ENCODE measurements at regions not wholly inside any gene's neighbourhood (a gene's known extent, or its start where the extent isn't known, plus 50 kb on each side); places are given as distances from the start of the nearest gene placed in this dataset.

DNA sequence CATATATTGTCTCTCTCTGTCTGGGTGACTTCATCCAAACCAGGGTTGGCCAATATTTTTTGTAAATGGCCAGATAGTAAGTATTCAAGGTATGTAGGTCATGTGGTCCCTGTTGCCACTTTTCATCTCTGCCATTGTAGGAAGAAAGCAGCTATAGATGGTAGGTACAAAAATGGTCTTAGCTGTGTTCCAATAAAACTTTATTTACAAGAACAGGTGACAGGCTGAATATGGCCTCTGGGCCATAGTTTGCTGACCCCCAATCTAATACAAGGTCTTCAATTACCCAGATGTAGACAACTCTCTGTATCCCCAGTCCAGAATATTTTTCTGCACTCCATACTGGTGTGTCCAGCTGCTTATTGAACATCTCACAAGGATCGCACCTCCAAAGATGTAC lies 166.2 kb upstream of the FZD8 start:
- intact Hi-C loops (cut with DNase I; ENCODE audit: low total_unique reads): no loop called here
- Histone ChIP-seq H3K4me3 (no peak overlapping the region), H3K27me3 (no peaks in the 10 kb centered on the region), H3K36me3 (ENCODE audit: low read depth, missing control alignments) (no peaks in the 10 kb centered on the region), H3K27ac (no peak overlapping the region), H3K9me3 (no peaks in the 10 kb centered on the region), H3K4me1 (no peaks in the 10 kb centered on the region)
- DNase-seq: no peak
- 92 to 100% methylated on average over 1 of the region's 1 CpG for WGBS, 2 donors
- no peak for TF ChIP-seq POLR2A (IDR thresholded peaks at IDR 0.05)
- TF ChIP-seq, protein P1, sequence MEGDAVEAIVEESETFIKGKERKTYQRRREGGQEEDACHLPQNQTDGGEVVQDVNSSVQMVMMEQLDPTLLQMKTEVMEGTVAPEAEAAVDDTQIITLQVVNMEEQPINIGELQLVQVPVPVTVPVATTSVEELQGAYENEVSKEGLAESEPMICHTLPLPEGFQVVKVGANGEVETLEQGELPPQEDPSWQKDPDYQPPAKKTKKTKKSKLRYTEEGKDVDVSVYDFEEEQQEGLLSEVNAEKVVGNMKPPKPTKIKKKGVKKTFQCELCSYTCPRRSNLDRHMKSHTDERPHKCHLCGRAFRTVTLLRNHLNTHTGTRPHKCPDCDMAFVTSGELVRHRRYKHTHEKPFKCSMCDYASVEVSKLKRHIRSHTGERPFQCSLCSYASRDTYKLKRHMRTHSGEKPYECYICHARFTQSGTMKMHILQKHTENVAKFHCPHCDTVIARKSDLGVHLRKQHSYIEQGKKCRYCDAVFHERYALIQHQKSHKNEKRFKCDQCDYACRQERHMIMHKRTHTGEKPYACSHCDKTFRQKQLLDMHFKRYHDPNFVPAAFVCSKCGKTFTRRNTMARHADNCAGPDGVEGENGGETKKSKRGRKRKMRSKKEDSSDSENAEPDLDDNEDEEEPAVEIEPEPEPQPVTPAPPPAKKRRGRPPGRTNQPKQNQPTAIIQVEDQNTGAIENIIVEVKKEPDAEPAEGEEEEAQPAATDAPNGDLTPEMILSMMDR (IDR thresholded peaks at IDR 0.05): no peak

DNA sequence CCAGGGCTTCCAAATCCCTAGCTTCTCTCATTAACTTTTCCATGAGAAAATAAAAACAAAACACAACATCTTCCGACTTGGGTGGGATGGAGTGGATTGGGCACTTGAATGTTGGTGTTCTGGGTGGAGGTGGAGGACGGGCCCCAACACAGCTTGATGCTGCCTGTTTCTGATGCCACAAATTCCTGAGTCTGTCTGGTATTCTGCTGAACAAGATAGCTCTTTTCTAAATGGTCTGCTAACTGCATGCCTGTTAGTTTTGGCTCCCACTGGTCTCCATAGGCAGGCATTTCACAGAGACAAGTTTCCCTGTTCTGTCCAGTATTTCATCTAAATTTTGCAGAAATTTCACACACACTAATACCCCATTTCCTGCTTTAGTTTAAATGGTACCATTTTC lies 160.9 kb upstream of the FZD8 start:
- intact Hi-C loops (cut with DNase I; ENCODE audit: low total_unique reads): no loop called here
- no peaks in the 10 kb centered on the region for H3K27me3 ChIP-seq
- DNase-seq: no peak
- whole genome bisulfite sequencing, 2 donors: 80 to 90% methylated on average over 2 of the region's 2 CpGs
- no peaks in the 10 kb centered on the region for H3K36me3 ChIP-seq (ENCODE audit: low read depth, missing control alignments)
- H3K4me1 ChIP-seq: no peaks in the 10 kb centered on the region
- H3K27ac ChIP-seq: no peak overlapping the region
- TF ChIP-seq POLR2A (IDR thresholded peaks at IDR 0.05): no peak
- TF ChIP-seq, protein P1 (IDR thresholded peaks at IDR 0.05): no peak
- no peaks in the 10 kb centered on the region for H3K9me3 ChIP-seq
- H3K4me3 ChIP-seq: no peak overlapping the region

DNA sequence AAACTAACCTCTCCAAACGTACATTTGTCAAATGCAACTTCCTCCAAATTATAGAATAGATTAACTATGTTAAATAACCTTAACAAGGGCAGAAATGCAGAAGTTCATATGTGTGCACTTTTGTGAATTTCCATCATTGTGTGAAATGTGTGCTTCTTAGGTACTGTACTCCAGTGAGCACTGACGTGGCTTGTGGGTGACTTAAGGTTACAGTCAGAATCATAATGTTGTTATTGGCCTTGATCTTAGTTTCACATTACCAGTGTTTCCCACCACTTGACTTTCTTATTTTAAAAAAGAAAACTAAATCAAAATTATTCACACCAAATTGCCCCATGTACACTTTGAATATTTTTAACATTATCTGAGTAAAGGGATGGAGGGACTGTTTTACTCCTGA lies 155.1 kb upstream of the FZD8 start:
- DNase-seq: no peak
- TF ChIP-seq POLR2A (IDR thresholded peaks at IDR 0.05): no peak
- TF ChIP-seq, protein P1 (IDR thresholded peaks at IDR 0.05): no peak
- no peaks in the 10 kb centered on the region for H3K27me3 ChIP-seq
- H3K27ac ChIP-seq: no peak overlapping the region
- H3K9me3 ChIP-seq: no peaks in the 10 kb centered on the region
- H3K4me1 ChIP-seq: no peaks in the 10 kb centered on the region
- WGBS, 2 donors: 67 to 71% methylated on average over 2 of the region's 2 CpGs
- H3K4me3 ChIP-seq: no peak overlapping the region
- no peaks in the 10 kb centered on the region for H3K36me3 ChIP-seq (ENCODE audit: low read depth, missing control alignments)
- intact Hi-C loops (cut with DNase I; ENCODE audit: low total_unique reads): no loop called here

DNA sequence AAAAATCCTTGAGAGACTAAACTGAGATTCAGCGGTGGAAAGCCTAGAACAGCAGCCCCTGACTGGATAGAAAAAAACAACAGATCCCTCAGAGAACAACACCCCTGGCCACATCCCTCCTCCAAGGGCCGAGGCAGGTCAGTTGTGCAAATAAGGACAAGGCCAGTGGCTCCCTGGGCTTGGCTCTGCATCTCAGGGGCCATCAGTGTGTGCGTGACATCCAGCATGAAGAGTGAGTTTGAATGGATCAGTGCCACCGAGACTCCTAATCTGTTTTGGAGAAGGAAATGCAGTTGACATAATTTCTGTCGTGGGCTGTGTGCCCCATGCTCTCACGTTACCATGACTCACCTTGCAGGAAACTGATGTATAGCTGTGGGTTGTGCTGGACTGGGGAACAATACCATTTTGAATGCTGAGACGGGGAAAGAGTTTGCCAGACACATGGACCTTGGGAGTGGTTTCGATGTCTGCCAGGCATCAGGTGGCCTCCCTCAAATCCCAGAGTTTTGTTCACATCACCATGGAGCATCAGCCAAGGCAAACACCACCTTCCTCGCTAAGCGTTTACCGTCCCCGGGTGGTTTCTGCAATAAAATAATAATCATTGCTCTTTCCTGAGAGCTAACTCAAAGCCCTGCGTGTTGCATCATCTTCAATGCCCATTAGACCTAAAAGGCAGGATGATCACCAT lies 153.2 kb upstream of the FZD8 start:
- H3K27ac ChIP-seq: no peak overlapping the region
- no peaks in the 10 kb centered on the region for H3K9me3 ChIP-seq
- no peaks in the 10 kb centered on the region for H3K27me3 ChIP-seq
- DNase-seq: no peak
- intact Hi-C loops (cut with DNase I; ENCODE audit: low total_unique reads): no loop called here
- TF ChIP-seq, protein P1 (IDR thresholded peaks at IDR 0.05): no peak
- TF ChIP-seq POLR2A (IDR thresholded peaks at IDR 0.05): no peak
- no peak overlapping the region for H3K4me3 ChIP-seq
- H3K36me3 ChIP-seq (ENCODE audit: low read depth, missing control alignments): no peaks in the 10 kb centered on the region
- 86 to 89% methylated on average over 13 of the region's 13 CpGs for WGBS, 2 donors
- no peaks in the 10 kb centered on the region for H3K4me1 ChIP-seq

DNA sequence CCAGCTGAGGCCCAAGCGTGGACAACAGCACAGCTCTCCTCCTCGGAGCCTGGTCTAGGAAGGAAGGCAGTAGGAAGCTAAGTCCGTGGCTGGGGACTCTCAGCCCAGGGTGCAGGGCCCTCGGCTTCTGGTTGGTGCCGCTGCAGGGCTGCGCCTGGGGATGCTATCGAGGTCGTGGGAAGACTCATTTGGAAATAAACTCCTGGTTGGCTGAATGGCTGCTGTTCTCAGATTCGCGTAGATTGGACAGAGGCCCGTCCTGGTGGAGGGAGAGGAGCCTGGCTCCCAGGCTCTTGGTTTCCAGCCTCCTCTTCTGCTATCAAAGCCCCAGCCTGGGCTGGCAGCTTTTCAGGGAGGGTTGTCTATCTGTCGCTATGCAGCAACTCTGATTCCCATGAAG lies 152.6 kb upstream of the FZD8 start:
- H3K27ac ChIP-seq: no peak overlapping the region
- TF ChIP-seq, protein P1 (IDR thresholded peaks at IDR 0.05): no peak
- no peak for TF ChIP-seq POLR2A (IDR thresholded peaks at IDR 0.05)
- H3K4me1 ChIP-seq: no peaks in the 10 kb centered on the region
- H3K9me3 ChIP-seq: no peaks in the 10 kb centered on the region
- intact Hi-C loops (cut with DNase I; ENCODE audit: low total_unique reads): no loop called here
- H3K27me3 ChIP-seq: no peaks in the 10 kb centered on the region
- no peak for DNase-seq
- no peaks in the 10 kb centered on the region for H3K36me3 ChIP-seq (ENCODE audit: low read depth, missing control alignments)
- WGBS, 2 donors: 76 to 86% methylated on average over 10 to 12 of the region's 12 CpGs
- H3K4me3 ChIP-seq: no peak overlapping the region
